IMR-90 (cell line): ENCODE measurements at regions not wholly inside any gene's neighbourhood (a gene's known extent, or its start where the extent isn't known, plus 50 kb on each side); places are given as distances from the start of the nearest gene placed in this dataset.

ENCODE experiments used
- ATAC-seq: fragments of 200-7000 bp; cut with Tn5 transposase; 2 replicates; pipeline ENCODE4 v1.9.1; 2020; ENCODE audit warnings: low read depth, mild to moderate bottlenecking, moderate library complexity
- BruUV-seq: library from RNA; stranded (reverse); fragments of 400-500 nt; replicated peaks from 2 replicates; lab custom pipeline; 2021; lab: Mats Ljungman, UMichigan
- CTCF ChIA-PET: fragments of 300-600 bp; formaldehyde crosslinking; extraction: SDS; loops from one replicate; lab custom pipeline; 2021; ENCODE audit warnings: antibody characterized with exemption; lab: Yijun Ruan, JAX
- POLR2A ChIA-PET: fragments of 300-600 bp; sonication (Branson Sonifier 250); formaldehyde crosslinking; loops from one replicate; lab custom pipeline; 2022; ENCODE audit warnings: antibody characterized with exemption; ENCODE audit not compliant: unreplicated experiment; lab: Charles Lee
- DNase-seq: peaks from one replicate; pipeline ENCODE4 v3.0.0; 2013
- H2AFZ ChIP-seq: replicated peaks from 2 replicates; pipeline ENCODE3; 2013; ENCODE audit warnings: low read length, mild to moderate bottlenecking; ENCODE audit not compliant: poor library complexity
- H2AK5ac ChIP-seq: 2 replicates; pipeline ENCODE4 v1.6.1; 2013; ENCODE audit warnings: low read depth, low read length, inconsistent platforms
- H2AK9ac ChIP-seq: replicated peaks from 2 replicates; pipeline ENCODE3; 2013; ENCODE audit warnings: mild to moderate bottlenecking, low read depth, low read length, moderate library complexity; ENCODE audit not compliant: poor library complexity
- H2BK120ac ChIP-seq: 2 replicates; pipeline ENCODE4 v1.6.1; 2013; ENCODE audit warnings: low read depth, low read length, inconsistent platforms
- H2BK15ac ChIP-seq: 3 replicates; pipeline ENCODE4 v1.6.1; 2013; ENCODE audit warnings: low read depth, low read length, inconsistent platforms
- H2BK20ac ChIP-seq: 2 replicates; pipeline ENCODE4 v1.6.1; 2013; ENCODE audit warnings: low read depth, mild to moderate bottlenecking, inconsistent platforms, low read length, moderate library complexity
- H2BK5ac ChIP-seq: 2 replicates; pipeline ENCODE4 v1.6.1; 2013; ENCODE audit warnings: mild to moderate bottlenecking, low read depth, low read length, inconsistent platforms; ENCODE audit not compliant: poor library complexity, severe bottlenecking
- H3K14ac ChIP-seq: replicated peaks from 2 replicates; pipeline ENCODE4 v1.6.1; 2013; ENCODE audit warnings: low read depth, low read length, inconsistent platforms
- H3K18ac ChIP-seq: 2 replicates; pipeline ENCODE4 v1.6.1; 2013; ENCODE audit warnings: low read depth, low read length, control low read depth
- H3K23ac ChIP-seq: 2 replicates; pipeline ENCODE4 v1.6.1; 2013; ENCODE audit warnings: low read depth, low read length, inconsistent platforms
- H3K27ac ChIP-seq: 2 replicates; pipeline ENCODE4 v1.5.1; 2013; ENCODE audit warnings: mild to moderate bottlenecking, control low read depth, low read length; ENCODE audit not compliant: insufficient read depth
- H3K27me3 ChIP-seq: 2 replicates; pipeline ENCODE4 v1.6.1; 2013; ENCODE audit warnings: low read length; ENCODE audit not compliant: control insufficient read depth, insufficient read depth
- H3K36me3 ChIP-seq: 2 replicates; pipeline ENCODE4 v1.6.1; 2013; ENCODE audit warnings: low read length, mixed read lengths; ENCODE audit not compliant: control insufficient read depth, insufficient read depth
- H3K4ac ChIP-seq: 2 replicates; pipeline ENCODE4 v1.6.1; 2013; ENCODE audit warnings: low read depth, low read length, inconsistent platforms
- H3K4me1 ChIP-seq: 2 replicates; pipeline ENCODE4 v1.6.1; 2013; ENCODE audit warnings: low read length, mixed read lengths; ENCODE audit not compliant: control insufficient read depth, insufficient read depth
- H3K4me2 ChIP-seq: 2 replicates; pipeline ENCODE4 v1.6.1; 2013; ENCODE audit warnings: low read depth, mild to moderate bottlenecking, control low read depth, low read length, moderate library complexity
- H3K4me3 ChIP-seq: 2 replicates; pipeline ENCODE4 v1.5.1; 2013; ENCODE audit warnings: low read depth, mild to moderate bottlenecking, control low read depth, low read length, moderate library complexity; ENCODE audit not compliant: insufficient read depth
- H3K56ac ChIP-seq: 2 replicates; pipeline ENCODE4 v1.6.1; 2013; ENCODE audit warnings: low read length, inconsistent platforms; ENCODE audit not compliant: insufficient read depth; ENCODE audit errors: extremely low read depth
- H3K79me1 ChIP-seq, 2 experiments: 2 replicates each; pipeline ENCODE4 v1.6.1; 2013; ENCODE audit warnings: low read length in 2 of 2, inconsistent platforms in 1 of 2, low read depth in 1 of 2
- H3K9ac ChIP-seq: 2 replicates; pipeline ENCODE4 v1.6.1; 2013; ENCODE audit warnings: low read depth, low read length, control low read depth
- H3K9me1 ChIP-seq: 2 replicates; pipeline ENCODE4 v1.6.1; 2013; ENCODE audit warnings: low read length, inconsistent platforms; ENCODE audit not compliant: insufficient read depth
- H3K9me3 ChIP-seq: 2 replicates; pipeline ENCODE4 v1.6.1; 2013; ENCODE audit warnings: low read length; ENCODE audit not compliant: control insufficient read depth, insufficient read depth
- H4K20me1 ChIP-seq: 2 replicates; pipeline ENCODE4 v1.6.1; 2013; ENCODE audit warnings: low read length, inconsistent platforms; ENCODE audit not compliant: insufficient read depth
- H4K5ac ChIP-seq: 2 replicates; pipeline ENCODE4 v1.6.1; 2013; ENCODE audit warnings: mild to moderate bottlenecking, low read depth, low read length, control low read depth
- H4K8ac ChIP-seq, 2 experiments: 2 replicates each; pipeline ENCODE4 v1.6.1; 2013; ENCODE audit warnings: low read depth in 2 of 2, low read length in 2 of 2, control low read depth in 1 of 2, inconsistent platforms in 1 of 2
- H4K91ac ChIP-seq: 2 replicates; pipeline ENCODE4 v1.6.1; 2013; ENCODE audit warnings: low read depth, low read length, inconsistent platforms; ENCODE audit not compliant: insufficient read depth
- BHLHE40 ChIP-seq: fragments of 150-350 bp; IDR thresholded peaks from 2 replicates; pipeline ENCODE4 v1.6.1; 2016; ENCODE audit warnings: mild to moderate bottlenecking, low read depth, low read length
- CEBPB ChIP-seq: IDR thresholded peaks from 2 replicates; pipeline ENCODE4 v1.6.1; 2012; ENCODE audit warnings: low read depth, low read length, improper control_type of control experiment
- CHD1 ChIP-seq: IDR thresholded peaks from 2 replicates; pipeline ENCODE4 v1.6.1; 2012; ENCODE audit warnings: low read depth, low read length, improper control_type of control experiment
- CTCF ChIP-seq: conservative IDR thresholded peaks from 2 replicates; pipeline ENCODE4 v1.5.1; 2012; ENCODE audit warnings: mild to moderate bottlenecking, low read depth, low read length, improper control_type of control experiment
- FOS ChIP-seq: fragments of 150-350 bp; IDR thresholded peaks from 2 replicates; pipeline ENCODE4 v1.6.1; 2016; ENCODE audit warnings: low read depth, low read length
- MAFK ChIP-seq: IDR thresholded peaks from 2 replicates; pipeline ENCODE4 v1.6.1; 2012; ENCODE audit warnings: low read depth, low read length, improper control_type of control experiment
- MAZ ChIP-seq: IDR thresholded peaks from 2 replicates; pipeline ENCODE4 v1.6.1; 2012; ENCODE audit warnings: low read depth, mild to moderate bottlenecking, low read length, improper control_type of control experiment, moderate library complexity, borderline replicate concordance
- MXI1 ChIP-seq: IDR thresholded peaks from 2 replicates; pipeline ENCODE4 v1.6.1; 2012; ENCODE audit warnings: low read depth, mild to moderate bottlenecking, low read length, moderate library complexity, borderline replicate concordance
- NFE2L2 ChIP-seq: fragments of 150-350 bp; IDR thresholded peaks from 2 replicates; pipeline ENCODE4 v1.6.1; 2016; ENCODE audit warnings: low read depth, mild to moderate bottlenecking, low read length
- POLR2A ChIP-seq: IDR thresholded peaks from 2 replicates; pipeline ENCODE4 v1.6.1; 2012; ENCODE audit warnings: mild to moderate bottlenecking, low read depth, low read length
- RAD21 ChIP-seq: IDR thresholded peaks from 2 replicates; pipeline ENCODE4 v1.6.1; 2012; ENCODE audit warnings: low read length, improper control_type of control experiment
- RCOR1 ChIP-seq: IDR thresholded peaks from 2 replicates; pipeline ENCODE4 v1.6.1; 2012; ENCODE audit warnings: mild to moderate bottlenecking, low read length, improper control_type of control experiment; ENCODE audit not compliant: insufficient replicate concordance
- RFX5 ChIP-seq: IDR thresholded peaks from 2 replicates; pipeline ENCODE4 v1.8.0; 2012; ENCODE audit warnings: low read depth, mild to moderate bottlenecking, low read length, moderate library complexity
- SMC3 ChIP-seq: fragments of 150-350 bp; IDR thresholded peaks from 2 replicates; pipeline ENCODE4 v1.6.1; 2016; ENCODE audit warnings: low read depth, mild to moderate bottlenecking, antibody characterized with exemption, low read length, moderate library complexity
- USF2 ChIP-seq: fragments of 150-350 bp; IDR thresholded peaks from 2 replicates; pipeline ENCODE4 v1.6.1; 2017; ENCODE audit warnings: mild to moderate bottlenecking, antibody characterized with exemption, low read length, low read depth
- WGBS, 2 experiments: methylation state at CpG; one replicate each; pipeline versions ENCODE4 v1.1.5 to v1.1.7; 2013; ENCODE audit warnings: missing lambda C conversion rate in 2 of 2; ENCODE audit not compliant: insufficient read length in 1 of 2; ENCODE audit errors: extremely low coverage in 2 of 2; 5-methylcytosine and 5-hydroxymethylcytosine counted together
- dilution Hi-C: fragments of 300-500 bp; cut with HindIII; formaldehyde crosslinking; loops from one replicate; pipeline ENCODE4 v1.14.3; 2018; ENCODE audit warnings: low sequenced_read_pairs; ENCODE audit not compliant: unreplicated experiment
- in situ Hi-C: fragments of 300-500 bp; cut with MboI; formaldehyde crosslinking; loops from 3 replicates; pipeline ENCODE4 v1.14.3; 2019; ENCODE audit warnings: low sequenced_read_pairs, inconsistent platforms, mixed read lengths
- intact Hi-C: fragments of 100-400 bp; cut with micrococcal nuclease; formaldehyde crosslinking; loops from 2 replicates; pipeline ENCODE4 v1.10.0; 2022
- TF ChIP-seq, protein P1 (sequence below): fragments of 150-350 bp; IDR thresholded peaks from 2 replicates; pipeline ENCODE4 v1.6.1; 2016; ENCODE audit warnings: low read depth, mild to moderate bottlenecking, low read length, moderate library complexity, borderline replicate concordance

GRCh38 chr4:157932936-157933335 lies 239.9 kb downstream of the GASK1B start:
- Histone ChIP-seq H3K14ac (no peak overlapping the region), H4K5ac (no peak overlapping the region), H3K56ac (no peak overlapping the region), H3K27me3 (no peaks in the 10 kb centered on the region), H2BK20ac (no peak overlapping the region), H4K91ac (no peak overlapping the region), H2BK120ac (no peak overlapping the region), H3K23ac (no peak overlapping the region), H3K9me3 (no peaks in the 10 kb centered on the region), H2AFZ (no peak overlapping the region), H3K4ac (no peak overlapping the region), H3K9me1 (no peaks in the 10 kb centered on the region), H3K79me1 (no peaks in the 10 kb centered on the region), H2AK9ac (no peak overlapping the region), H3K27ac (no peak overlapping the region), H3K4me2 (no peak overlapping the region), H3K4me3 (no peak overlapping the region), H3K4me1 (no peaks in the 10 kb centered on the region), H2AK5ac (no peak overlapping the region), H3K18ac (no peak overlapping the region), H2BK15ac (no peak overlapping the region), H4K8ac (no peak overlapping the region), H2BK5ac (no peak overlapping the region), H3K36me3 (no peaks in the 10 kb centered on the region), H4K20me1 (no peaks in the 10 kb centered on the region), H3K9ac (no peak overlapping the region)
- TF ChIP-seq RCOR1 (no peak), MAFK (no peak), FOS (no peak), CEBPB (no peak), CTCF (no peak), USF2 (no peak), MXI1 (no peak), SMC3 (no peak), POLR2A (no peak), RFX5 (no peak), CHD1 (no peak), NFE2L2 (no peak), MAZ (no peak), RAD21 (no peak), BHLHE40 (no peak)
- TF ChIP-seq, protein P1, sequence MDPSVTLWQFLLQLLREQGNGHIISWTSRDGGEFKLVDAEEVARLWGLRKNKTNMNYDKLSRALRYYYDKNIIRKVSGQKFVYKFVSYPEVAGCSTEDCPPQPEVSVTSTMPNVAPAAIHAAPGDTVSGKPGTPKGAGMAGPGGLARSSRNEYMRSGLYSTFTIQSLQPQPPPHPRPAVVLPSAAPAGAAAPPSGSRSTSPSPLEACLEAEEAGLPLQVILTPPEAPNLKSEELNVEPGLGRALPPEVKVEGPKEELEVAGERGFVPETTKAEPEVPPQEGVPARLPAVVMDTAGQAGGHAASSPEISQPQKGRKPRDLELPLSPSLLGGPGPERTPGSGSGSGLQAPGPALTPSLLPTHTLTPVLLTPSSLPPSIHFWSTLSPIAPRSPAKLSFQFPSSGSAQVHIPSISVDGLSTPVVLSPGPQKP, result no peak
- no CpG with 5 or more reads among the region's 1 CpG for WGBS, 2 experiments
- intact Hi-C loops, result no loop called here
- DNase-seq, result no peak
- CTCF ChIA-PET, result no interaction called here
- no TSS peak for BruUV-seq
- in situ Hi-C loops, result no loop called here
- no peak for ATAC-seq
- POLR2A ChIA-PET, result no interaction called here
- dilution Hi-C loops, result no loop called here
